ENCODE measurements at regions not wholly inside any gene's neighbourhood (a gene's known extent, or its start where the extent isn't known, plus 50 kb on each side); places are given as distances from the start of the nearest gene placed in this dataset.

- TF ChIP-seq POLR2A (IDR thresholded peaks at IDR 0.05) = no peak
- TF ChIP-seq CTCF (IDR thresholded peaks at IDR 0.05) = no peak
These were observed 256.9 kb downstream of the ATXN7L3B start for GRCh38 chr12:74794522-74794921.

Data from thyroid gland (tissue), 4 donors.